Ovary (tissue), 3 donors: ENCODE measurements at regions not wholly inside any gene's neighbourhood (a gene's known extent, or its start where the extent isn't known, plus 50 kb on each side); places are given as distances from the start of the nearest gene placed in this dataset.

Experiments
- CTCF ChIP-seq, 3 donors: fragments of 450-650 bp in 2 of 3; fragments of 200-600 bp in 1 of 3; IDR thresholded peaks; one replicate each; pipeline versions ENCODE4 v1.5.1 to v1.8.0; 2016 to 2022; ENCODE audit warnings: antibody characterized with exemption in 3 of 3, mild to moderate bottlenecking in 1 of 3
- POLR2A ChIP-seq: fragments of 450-650 bp; IDR thresholded peaks from one replicate; pipeline ENCODE4 v1.6.1; 2017; ENCODE audit warnings: antibody characterized with exemption, mild to moderate bottlenecking, moderate library complexity
- donor health status: DM: no; HTN: no; CAD: no.

- TF ChIP-seq CTCF (IDR thresholded peaks at IDR 0.05) (no peak), POLR2A (no peak)
Observed at GRCh38 chr4:22593933-22594332, 78.1 kb upstream of the ADGRA3 start.
